Naive thymus-derived CD8-positive, alpha-beta T cell (primary cell): ENCODE measurements at regions not wholly inside any gene's neighbourhood (a gene's known extent, or its start where the extent isn't known, plus 50 kb on each side); places are given as distances from the start of the nearest gene placed in this dataset.

ENCODE experiments used
- ATAC-seq, 2 donors: fragments of 150-1000 bp; cut with Tn5 transposase in 1 of 2; sonication (Bioruptor Pico), chemical (Tn5 transposase) in 1 of 2; 1 replicate in 1 of 2; 2 replicates in 1 of 2; pipeline ENCODE4 v1.10.0; 2021; ENCODE audit warnings: mild to moderate bottlenecking in 2 of 2, moderate library complexity in 2 of 2
- POLR2A ChIA-PET: fragments of 350-600 bp; sonication (Branson Sonifier 250); formaldehyde crosslinking; loops from one replicate; lab custom pipeline; 2021; ENCODE audit warnings: antibody characterized with exemption; lab: Charles Lee
- DNase-seq, 10 donors: peaks; one replicate each; pipeline versions ENCODE4 v3.0.0 to v3.0.0-alpha.2; 2020 to 2022
- H3K27ac Mint-ChIP-seq, 10 donors: one replicate each; pipeline ENCODE4 v1.8.0; 2020 to 2022; ENCODE audit warnings: mild to moderate bottlenecking in 10 of 10, mixed read lengths in 10 of 10, moderate library complexity in 4 of 10, inconsistent platforms in 1 of 10
- H3K27me3 Mint-ChIP-seq, 5 donors: one replicate each; pipeline ENCODE4 v1.8.0; 2021 to 2022; ENCODE audit warnings: mixed read lengths in 5 of 5
- H3K36me3 Mint-ChIP-seq, 3 donors: one replicate each; pipeline ENCODE4 v1.8.0; 2020 to 2022; ENCODE audit warnings: mixed read lengths in 3 of 3, mild to moderate bottlenecking in 2 of 3, inconsistent platforms in 1 of 3
- H3K4me1 Mint-ChIP-seq, 4 donors: one replicate each; pipeline ENCODE4 v1.8.0; 2021 to 2022; ENCODE audit warnings: mixed read lengths in 4 of 4
- H3K4me3 Mint-ChIP-seq, 10 donors: one replicate each; pipeline ENCODE4 v1.8.0; 2020 to 2022; ENCODE audit warnings: mild to moderate bottlenecking in 10 of 10, mixed read lengths in 10 of 10, moderate library complexity in 6 of 10, inconsistent platforms in 1 of 10
- H3K9me3 Mint-ChIP-seq, 9 donors: one replicate each; pipeline ENCODE4 v1.8.0; 2020 to 2022; ENCODE audit warnings: mixed read lengths in 9 of 9, mild to moderate bottlenecking in 3 of 9, inconsistent platforms in 1 of 9, moderate library complexity in 1 of 9

DNA sequence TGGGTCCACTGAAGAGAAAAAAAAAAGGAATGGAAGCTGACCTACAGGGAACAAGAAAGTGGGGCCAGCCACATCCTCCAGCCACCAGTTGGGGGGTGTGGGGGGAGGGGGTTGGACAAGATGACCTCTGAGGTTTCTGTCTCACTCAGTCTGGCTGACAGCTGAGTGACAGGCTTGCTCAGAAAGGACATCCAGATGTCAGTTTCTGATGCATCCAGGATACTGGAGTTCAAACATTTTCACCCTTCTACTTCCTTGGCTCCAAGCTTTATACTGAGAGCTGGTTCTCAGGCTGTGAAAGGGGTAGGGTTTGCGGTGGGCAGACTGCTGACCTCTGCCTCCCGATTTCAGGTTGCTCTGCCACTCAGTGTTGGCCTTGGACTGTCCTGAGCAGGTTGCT, 2178.3 kb downstream of the TP53TG3F start:
- peaks cover 5 to 77% (median 38%) of the 10 kb centered on the region in 9 donors for H3K9me3 Mint-ChIP-seq
- ATAC-seq (no peak), DNase-seq (no peak)
- H3K4me3 Mint-ChIP-seq = no peak overlapping the region
- no peak overlapping the region for H3K27ac Mint-ChIP-seq
- POLR2A ChIA-PET = no interaction called here
- H3K27me3 Mint-ChIP-seq = no peaks in the 10 kb centered on the region
- no peaks in the 10 kb centered on the region for H3K4me1 Mint-ChIP-seq
- H3K36me3 Mint-ChIP-seq = peaks cover 0 to 8% (median 0%) of the 10 kb centered on the region in 3 donors

DNA sequence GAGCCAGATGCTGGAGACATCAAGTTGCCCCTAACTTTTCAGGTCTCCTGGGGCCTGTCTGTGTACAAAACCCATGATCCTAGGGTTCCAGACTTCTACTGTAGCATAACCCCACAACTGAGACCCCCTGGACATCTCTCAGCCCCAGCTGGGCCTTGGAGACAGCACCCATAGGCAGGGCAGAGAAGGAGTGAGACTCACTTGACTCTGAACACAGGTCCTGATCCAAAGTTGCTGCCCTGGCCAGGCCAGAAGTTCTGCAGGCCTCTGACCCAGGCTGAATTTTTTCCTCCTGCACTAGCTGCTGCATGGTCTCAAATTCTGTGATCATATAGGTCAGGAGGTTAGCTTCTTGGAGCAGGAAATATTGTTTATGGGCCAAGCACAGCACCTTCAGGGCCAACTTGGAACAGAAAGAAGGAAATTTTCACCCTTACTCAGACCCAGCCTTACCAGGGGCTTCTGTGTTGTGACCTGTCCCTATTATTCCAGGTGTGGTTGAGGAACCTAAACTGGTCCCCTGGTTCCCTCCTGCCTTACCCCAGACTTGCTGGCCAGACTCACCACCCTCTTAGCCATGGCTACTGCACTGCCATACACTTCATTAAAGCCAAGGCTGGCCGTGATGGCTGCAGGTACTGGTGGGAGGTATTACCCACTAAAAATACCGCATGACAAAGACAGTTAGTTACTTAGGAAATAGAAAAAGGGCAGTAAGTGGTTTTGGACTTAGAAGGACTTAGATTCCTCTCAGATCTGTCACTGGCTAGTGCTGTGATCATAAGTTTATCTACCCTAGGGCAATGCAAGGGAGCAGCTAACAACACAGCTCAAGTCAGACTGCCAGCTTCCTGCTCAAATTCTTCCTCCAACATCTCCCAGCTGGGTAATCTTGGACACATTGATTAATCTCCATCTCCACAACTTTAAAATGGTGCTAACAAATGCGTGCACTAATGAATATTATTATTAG, 2180.1 kb downstream of the TP53TG3F start:
- ATAC-seq (no peak), DNase-seq (no peak)
- Mint-ChIP-seq H3K9me3 (peaks cover 4 to 82% (median 46%) of the 10 kb centered on the region in 9 donors), H3K36me3 (peaks cover 0 to 4% (median 0%) of the 10 kb centered on the region in 3 donors), H3K27me3 (no peaks in the 10 kb centered on the region), H3K4me3 (no peak overlapping the region), H3K27ac (no peak overlapping the region), H3K4me1 (no peaks in the 10 kb centered on the region)
- POLR2A ChIA-PET = no interaction called here

DNA sequence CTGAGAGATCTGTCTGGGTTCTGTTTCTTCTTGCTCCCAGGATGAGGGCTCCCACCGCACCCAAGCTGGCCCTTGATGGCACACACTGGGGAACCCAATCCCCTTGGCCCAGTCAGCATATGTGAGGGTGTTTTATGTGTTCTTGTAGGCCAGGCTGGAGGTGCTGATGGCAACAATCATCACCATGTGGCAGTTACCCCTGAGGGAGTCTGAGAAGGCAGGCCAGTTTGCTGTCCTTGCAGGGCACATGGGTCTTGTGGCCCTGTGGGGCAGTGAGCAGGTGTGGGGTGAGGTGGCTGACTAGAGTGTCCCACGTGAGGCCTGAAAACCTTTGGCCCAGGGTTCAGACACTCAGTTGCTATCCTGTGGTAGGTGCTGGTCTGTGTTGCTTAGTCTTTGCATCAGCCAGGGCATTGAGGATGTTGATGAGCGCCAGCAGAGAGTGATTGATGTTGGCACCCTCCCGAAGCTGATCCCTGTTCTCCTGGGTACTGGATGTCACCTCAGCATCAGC, 2183.0 kb downstream of the TP53TG3F start:
- ATAC-seq (no peak), DNase-seq (no peak)
- H3K27me3 Mint-ChIP-seq = no peaks in the 10 kb centered on the region
- no peak overlapping the region for H3K27ac Mint-ChIP-seq
- H3K4me3 Mint-ChIP-seq = no peak overlapping the region
- POLR2A ChIA-PET = no interaction called here
- H3K9me3 Mint-ChIP-seq = peaks cover 6 to 77% (median 34%) of the 10 kb centered on the region in 9 donors
- peaks cover 0 to 4% (median 0%) of the 10 kb centered on the region in 3 donors for H3K36me3 Mint-ChIP-seq
- H3K4me1 Mint-ChIP-seq = no peaks in the 10 kb centered on the region

- no peaks in the 10 kb centered on the region for H3K36me3 Mint-ChIP-seq
- POLR2A ChIA-PET = no interaction called here
These were observed 2192.4 kb downstream of the TP53TG3F start for GRCh38 chr16:35651841-35652240.

GRCh38 chr16:35664091-35664693, 2204.8 kb downstream of the TP53TG3F start:
- peaks cover 0 to 7% (median 0%) of the 10 kb centered on the region in 3 donors for H3K36me3 Mint-ChIP-seq
- no peak for ATAC-seq
- H3K27ac Mint-ChIP-seq = no peak overlapping the region
- POLR2A ChIA-PET = no interaction called here
- H3K9me3 Mint-ChIP-seq = peaks cover 13 to 55% (median 26%) of the 10 kb centered on the region in 9 donors
- H3K4me1 Mint-ChIP-seq = no peaks in the 10 kb centered on the region
- no peaks in the 10 kb centered on the region for H3K27me3 Mint-ChIP-seq
- no peak overlapping the region for H3K4me3 Mint-ChIP-seq
- no peak for DNase-seq

More at GRCh38 chr16:35651841-35652240, 2192.4 kb downstream of the TP53TG3F start:
- H3K27ac Mint-ChIP-seq = no peak overlapping the region
- H3K4me1 Mint-ChIP-seq = no peaks in the 10 kb centered on the region
- H3K9me3 Mint-ChIP-seq = peaks cover 0 to 44% (median 7%) of the 10 kb centered on the region in 9 donors
- DNase-seq (no peak), ATAC-seq (no peak)
- H3K4me3 Mint-ChIP-seq = no peak overlapping the region
- no peaks in the 10 kb centered on the region for H3K27me3 Mint-ChIP-seq

DNA sequence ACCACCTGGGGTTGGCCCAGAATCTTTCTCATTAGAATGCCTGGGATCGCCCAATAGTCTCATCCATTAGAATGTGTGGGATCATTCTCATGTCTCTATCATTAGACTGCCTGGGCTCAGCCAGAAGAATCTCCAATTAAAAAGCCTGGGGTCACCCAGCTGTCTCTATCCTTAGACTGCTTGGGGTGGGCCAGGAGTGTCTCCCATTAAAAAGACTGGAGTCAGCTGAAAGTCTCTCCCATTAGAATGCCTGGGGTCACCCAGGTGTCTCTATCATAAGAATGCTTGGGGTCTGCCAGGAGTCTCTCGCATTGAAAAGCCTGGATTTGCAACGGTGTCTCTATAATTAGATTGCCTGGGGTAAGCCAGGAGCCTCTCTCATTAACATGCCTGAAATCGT, 2225.7 kb downstream of the TP53TG3F start:
- POLR2A ChIA-PET = no interaction called here
- no peak for DNase-seq
- Mint-ChIP-seq H3K27ac (no peak overlapping the region), H3K27me3 (no peaks in the 10 kb centered on the region), H3K9me3 (peaks cover 3 to 80% (median 51%) of the 10 kb centered on the region in 9 donors), H3K4me1 (no peaks in the 10 kb centered on the region), H3K36me3 (peaks cover 0 to 43% (median 0%) of the 10 kb centered on the region in 3 donors), H3K4me3 (no peak overlapping the region)
- no peak for ATAC-seq

GRCh38 chr16:35686595-35686994, 2227.2 kb downstream of the TP53TG3F start:
- no peak overlapping the region for H3K27ac Mint-ChIP-seq
- no peaks in the 10 kb centered on the region for H3K27me3 Mint-ChIP-seq
- H3K9me3 Mint-ChIP-seq = peaks cover 8 to 90% (median 66%) of the 10 kb centered on the region in 9 donors
- ATAC-seq = no peak
- POLR2A ChIA-PET = no interaction called here
- H3K36me3 Mint-ChIP-seq = peaks cover 0 to 56% (median 0%) of the 10 kb centered on the region in 3 donors
- DNase-seq = no peak
- H3K4me3 Mint-ChIP-seq = no peak overlapping the region
- no peaks in the 10 kb centered on the region for H3K4me1 Mint-ChIP-seq

DNA sequence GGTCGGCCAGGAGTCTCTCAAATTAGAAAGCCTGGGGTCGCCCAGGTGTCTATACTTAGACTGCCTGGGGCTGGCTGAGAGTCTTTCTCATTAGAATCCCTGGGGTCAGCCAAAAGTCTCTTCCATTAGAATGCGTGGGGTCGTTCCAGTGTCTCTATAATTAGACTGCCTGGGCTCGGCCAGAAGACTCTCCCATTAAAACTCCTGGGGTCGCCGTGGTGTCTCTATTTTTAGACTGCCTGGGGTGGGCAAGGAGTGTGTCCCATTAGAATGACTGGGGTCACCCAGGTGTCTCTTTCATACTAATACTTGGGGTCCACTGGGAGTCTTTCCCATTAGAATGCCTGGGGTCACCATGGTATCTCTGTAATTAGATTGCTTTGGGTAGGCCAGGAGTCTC, 2227.7 kb downstream of the TP53TG3F start:
- no peak overlapping the region for H3K27ac Mint-ChIP-seq
- H3K27me3 Mint-ChIP-seq = no peaks in the 10 kb centered on the region
- peaks cover 7 to 92% (median 71%) of the 10 kb centered on the region in 9 donors for H3K9me3 Mint-ChIP-seq
- ATAC-seq = no peak
- DNase-seq = no peak
- POLR2A ChIA-PET = no interaction called here
- no peak overlapping the region for H3K4me3 Mint-ChIP-seq
- H3K4me1 Mint-ChIP-seq = no peaks in the 10 kb centered on the region
- peaks cover 0 to 61% (median 0%) of the 10 kb centered on the region in 3 donors for H3K36me3 Mint-ChIP-seq

DNA sequence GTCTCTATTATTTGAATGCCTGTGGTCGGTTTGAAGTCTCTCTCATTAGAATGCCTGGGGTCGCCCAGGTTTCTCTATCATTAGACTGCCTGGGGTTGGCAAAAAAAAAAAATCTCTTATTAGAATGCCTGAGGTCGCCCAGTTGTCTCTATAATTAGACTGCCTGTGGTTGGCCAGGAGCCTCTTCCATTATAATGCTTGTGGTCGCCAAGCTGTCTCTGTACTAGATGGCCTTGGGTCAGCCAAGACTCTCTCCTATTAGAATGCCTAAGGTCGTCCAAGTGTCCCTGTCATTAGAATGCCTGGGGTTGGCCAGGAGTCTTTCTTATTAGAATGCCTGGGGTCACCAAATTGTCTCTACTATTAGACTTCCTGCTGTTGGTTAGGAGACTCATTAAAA, 2228.4 kb downstream of the TP53TG3F start:
- Mint-ChIP-seq H3K27ac (no peak overlapping the region), H3K4me3 (no peak overlapping the region), H3K9me3 (peaks cover 6 to 94% (median 75%) of the 10 kb centered on the region in 9 donors), H3K27me3 (no peaks in the 10 kb centered on the region), H3K4me1 (no peaks in the 10 kb centered on the region), H3K36me3 (peaks cover 0 to 68% (median 0%) of the 10 kb centered on the region in 3 donors)
- ATAC-seq (no peak), DNase-seq (no peak)
- POLR2A ChIA-PET = no interaction called here

- POLR2A ChIA-PET = no interaction called here
- Mint-ChIP-seq H3K27me3 (no peaks in the 10 kb centered on the region), H3K4me3 (no peak overlapping the region), H3K4me1 (no peaks in the 10 kb centered on the region), H3K9me3 (peaks cover 6 to 99% (median 76%) of the 10 kb centered on the region in 9 donors), H3K27ac (no peak overlapping the region), H3K36me3 (peaks cover 0 to 69% (median 0%) of the 10 kb centered on the region in 3 donors)
- ATAC-seq (no peak), DNase-seq (no peak)
These were observed 2230.4 kb downstream of the TP53TG3F start for GRCh38 chr16:35689764-35690163.

GRCh38 chr16:35690413-35690812, 2231.0 kb downstream of the TP53TG3F start:
- Mint-ChIP-seq H3K27ac (no peak overlapping the region), H3K27me3 (no peaks in the 10 kb centered on the region), H3K9me3 (peaks cover 6 to 100% (median 79%) of the 10 kb centered on the region in 9 donors), H3K4me1 (no peaks in the 10 kb centered on the region), H3K36me3 (peaks cover 0 to 72% (median 0%) of the 10 kb centered on the region in 3 donors), H3K4me3 (no peak overlapping the region)
- no peak for ATAC-seq
- DNase-seq = no peak
- POLR2A ChIA-PET = no interaction called here

- POLR2A ChIA-PET = no interaction called here
- Mint-ChIP-seq H3K9me3 (peaks cover 6 to 100% (median 78%) of the 10 kb centered on the region in 9 donors), H3K4me1 (no peaks in the 10 kb centered on the region), H3K36me3 (peaks cover 0 to 69% (median 0%) of the 10 kb centered on the region in 3 donors), H3K27ac (peak overlapping the region in 1 of 10 donors; percentile 74), H3K4me3 (no peak overlapping the region), H3K27me3 (no peaks in the 10 kb centered on the region)
- no peak for ATAC-seq
- no peak for DNase-seq
These were observed 2231.6 kb downstream of the TP53TG3F start for GRCh38 chr16:35691057-35691456.

DNA sequence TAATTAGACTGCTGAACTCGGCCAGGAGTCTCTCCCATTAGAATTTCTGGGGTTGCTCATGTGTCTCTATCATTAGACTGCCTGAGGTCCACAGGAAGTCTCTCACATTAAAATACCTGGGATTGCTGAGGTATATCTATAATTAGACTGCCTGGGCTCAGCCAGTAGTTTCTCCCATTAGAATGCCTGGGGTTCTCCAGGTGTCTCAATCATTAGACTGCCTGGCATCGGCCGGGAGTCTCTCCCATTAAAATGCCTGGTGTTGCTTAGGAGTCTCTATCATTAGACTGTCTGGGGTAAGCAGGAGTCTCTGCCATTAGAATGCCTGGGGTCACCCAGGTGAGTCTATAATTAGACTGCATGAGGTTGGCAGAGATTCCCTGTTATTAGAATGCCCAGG, 2233.4 kb downstream of the TP53TG3F start:
- POLR2A ChIA-PET = no interaction called here
- peaks cover 6 to 97% (median 68%) of the 10 kb centered on the region in 9 donors for H3K9me3 Mint-ChIP-seq
- ATAC-seq = no peak

More for the DNA sequence above, 2233.4 kb downstream of the TP53TG3F start:
- Mint-ChIP-seq H3K4me3 (no peak overlapping the region), H3K27ac (no peak overlapping the region), H3K36me3 (peaks cover 0 to 58% (median 0%) of the 10 kb centered on the region in 3 donors), H3K4me1 (no peaks in the 10 kb centered on the region), H3K27me3 (no peaks in the 10 kb centered on the region)
- no peak for DNase-seq
